Endothelial cell of hepatic sinusoid (primary cell): ENCODE measurements at regions not wholly inside any gene's neighbourhood (a gene's known extent, or its start where the extent isn't known, plus 50 kb on each side); places are given as distances from the start of the nearest gene placed in this dataset.
"Not testable (repeated sequence)": the region's sequence is repeated elsewhere in the genome, so short reads cannot be mapped to it uniquely, and the experiment has no call there.

Experiments
- in situ Hi-C: cut with HindIII; loops from 2 replicates; pipeline ENCODE4 v1.10.0; 2017; ENCODE audit warnings: low sequenced_read_pairs

DNA sequence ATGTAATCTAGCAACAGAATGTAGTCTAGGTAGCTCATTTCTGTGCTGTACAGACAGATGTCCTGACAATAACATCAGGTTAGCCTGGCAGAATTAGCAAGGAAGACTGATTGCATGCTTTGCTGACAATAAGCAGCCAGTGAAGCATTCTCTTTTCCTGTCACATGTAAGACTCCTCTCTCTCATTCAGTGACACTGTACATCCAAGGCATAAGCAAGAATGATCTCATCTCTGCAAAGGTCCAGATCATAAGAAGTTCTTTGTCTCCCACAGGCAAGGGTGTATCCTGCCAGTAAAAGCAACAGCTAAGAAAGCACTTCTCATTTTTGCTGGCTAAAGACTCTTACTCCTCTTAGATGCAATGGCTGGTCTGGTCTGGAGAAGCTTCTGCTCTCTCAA is 861.8 kb downstream of the TAF11L14 start:
- in situ Hi-C loops = no loop called here

DNA sequence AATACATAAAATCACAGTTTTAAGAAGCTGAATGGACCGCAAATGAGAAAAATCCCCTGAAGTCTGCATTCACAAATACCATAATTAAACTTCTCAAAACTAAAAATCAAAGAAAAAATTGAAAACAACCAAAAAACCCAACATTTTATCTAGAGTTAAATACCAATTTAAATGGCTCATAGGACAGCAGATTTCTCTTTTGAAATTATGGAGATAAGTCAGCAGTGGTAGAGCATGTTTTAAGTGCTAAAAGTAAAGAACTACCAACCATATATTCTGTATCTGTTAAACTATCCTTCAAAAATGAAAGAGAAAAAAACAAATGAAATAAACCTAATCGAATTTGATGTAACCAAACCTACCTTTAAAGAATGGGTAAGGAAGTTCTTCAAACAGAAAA is 862.8 kb downstream of the TAF11L14 start:
- in situ Hi-C loops = no loop called here

DNA sequence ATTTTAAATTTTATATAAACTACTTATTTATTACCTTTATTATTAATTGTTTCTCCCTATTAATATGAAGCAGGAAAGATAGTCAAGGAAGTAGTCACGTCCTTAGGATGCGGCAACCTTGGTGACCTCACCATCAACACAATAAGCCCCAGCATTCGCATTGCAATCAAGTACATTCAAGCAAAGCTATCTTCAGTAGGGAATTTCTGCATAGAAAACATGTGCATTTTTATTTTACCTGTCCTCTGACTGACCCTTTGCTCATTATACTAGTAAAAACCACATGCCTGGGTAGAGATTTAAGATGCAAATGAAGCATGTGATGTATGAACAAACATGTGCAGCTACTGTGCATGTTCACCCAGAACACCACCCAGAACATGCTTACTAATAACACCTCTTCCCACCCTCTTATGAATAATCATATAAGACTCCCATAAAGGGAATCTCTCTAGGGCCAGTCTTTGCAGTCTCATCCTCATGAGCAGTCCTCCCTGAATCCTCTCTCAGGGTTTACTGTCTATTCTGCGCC is 869.6 kb downstream of the TAF11L14 start:
- in situ Hi-C loops = no loop called here

DNA sequence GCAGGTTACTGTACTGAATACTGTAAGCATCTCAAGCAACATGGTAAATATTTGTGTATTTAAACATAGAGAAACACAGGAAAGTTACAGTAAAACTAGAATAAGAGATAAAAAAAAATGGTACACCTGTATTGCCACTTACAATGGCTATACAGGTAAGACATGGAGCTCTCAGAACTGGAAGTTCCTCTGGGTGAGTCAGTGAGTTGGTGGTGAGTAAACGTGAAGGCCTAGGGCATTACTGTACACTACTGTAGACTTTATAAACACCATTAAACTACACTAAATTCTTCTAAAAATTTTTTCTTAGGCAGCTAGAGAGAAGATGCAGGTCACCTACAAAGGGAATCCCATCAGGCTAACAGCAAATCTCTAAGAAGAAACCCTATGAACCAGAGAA is 872.9 kb downstream of the TAF11L14 start:
- in situ Hi-C loops = no loop called here

DNA sequence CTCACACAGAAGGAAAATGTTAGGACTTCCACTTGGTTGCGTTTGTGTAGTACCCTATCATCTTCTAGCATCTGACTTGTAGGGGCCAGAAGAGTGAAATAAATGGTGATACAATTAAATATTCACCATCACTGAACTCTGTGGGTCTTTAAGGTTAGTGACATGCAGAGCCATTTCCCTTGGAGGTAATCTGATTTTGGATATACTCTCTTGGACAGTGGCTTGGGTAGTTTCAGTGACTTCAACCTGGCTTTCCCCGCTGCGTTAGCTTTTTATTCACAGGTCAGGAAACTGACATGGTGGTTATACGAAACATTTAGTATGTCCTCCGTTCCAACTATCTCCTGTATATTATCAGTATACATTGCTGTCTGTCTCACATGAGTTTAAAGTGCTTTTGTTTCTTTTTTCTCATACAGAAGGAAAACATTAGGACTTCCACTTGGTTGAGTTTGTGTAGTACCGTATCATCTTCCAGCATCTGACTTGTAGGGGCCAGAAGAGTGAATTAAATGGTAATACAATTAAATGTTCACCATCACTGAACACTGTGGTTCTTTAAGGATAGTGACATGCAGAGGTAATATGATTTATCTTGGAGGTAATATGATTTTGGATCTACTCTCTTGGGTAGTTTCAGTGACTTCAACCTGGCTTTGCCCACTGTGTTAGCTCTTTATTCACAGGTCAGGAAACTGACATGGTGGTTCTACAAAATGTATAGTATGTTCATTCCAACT is 883.6 kb downstream of the TAF11L14 start:
- in situ Hi-C loops = no loop called here

DNA sequence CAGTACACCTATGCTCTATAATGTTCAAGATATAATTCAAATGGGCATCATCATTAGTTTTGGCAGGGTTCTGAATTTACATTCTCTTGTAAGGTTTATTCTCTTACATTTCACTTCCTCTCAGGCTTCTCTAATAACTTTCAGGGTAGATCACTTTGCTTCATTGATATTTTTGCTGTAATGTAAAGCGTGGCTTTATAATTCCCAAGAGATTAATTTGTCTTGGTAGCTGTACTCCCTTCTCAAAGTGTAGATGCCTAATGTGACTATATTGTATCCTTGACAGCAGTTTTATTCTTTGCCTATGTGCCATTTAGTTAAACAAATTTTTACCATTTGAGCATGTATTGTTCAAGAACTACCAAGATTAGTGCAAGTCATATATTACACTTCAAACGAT is 889.1 kb downstream of the TAF11L14 start:
- in situ Hi-C loops = no loop called here

DNA sequence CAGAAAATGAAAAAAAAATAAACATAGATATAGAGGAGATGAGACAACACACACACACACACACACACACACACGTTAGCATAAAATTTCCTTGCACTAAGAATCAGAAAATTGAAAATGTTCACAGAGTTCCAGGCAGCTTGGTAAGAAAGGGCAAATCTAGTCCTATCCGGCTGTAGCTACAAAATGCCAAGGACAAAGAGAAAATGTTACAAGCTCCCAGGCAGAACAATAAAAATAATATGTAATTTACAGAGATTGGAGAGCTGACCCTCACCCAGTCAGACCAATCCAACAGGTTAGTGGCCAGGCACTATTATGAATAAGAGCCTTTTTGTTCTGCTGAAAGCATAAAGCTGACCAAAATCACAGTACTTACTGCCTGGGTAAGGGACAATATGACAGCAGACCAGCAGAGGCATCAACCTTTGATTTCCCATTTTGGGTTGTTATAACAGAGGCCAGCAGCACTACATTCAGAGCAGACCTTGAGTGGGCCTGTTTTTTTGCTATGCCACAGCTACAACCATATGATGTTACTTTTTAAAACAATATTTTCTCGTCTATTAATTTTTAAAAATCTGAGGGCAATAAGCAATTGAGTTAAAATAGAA is 892.6 kb downstream of the TAF11L14 start:
- in situ Hi-C loops = no loop called here

DNA sequence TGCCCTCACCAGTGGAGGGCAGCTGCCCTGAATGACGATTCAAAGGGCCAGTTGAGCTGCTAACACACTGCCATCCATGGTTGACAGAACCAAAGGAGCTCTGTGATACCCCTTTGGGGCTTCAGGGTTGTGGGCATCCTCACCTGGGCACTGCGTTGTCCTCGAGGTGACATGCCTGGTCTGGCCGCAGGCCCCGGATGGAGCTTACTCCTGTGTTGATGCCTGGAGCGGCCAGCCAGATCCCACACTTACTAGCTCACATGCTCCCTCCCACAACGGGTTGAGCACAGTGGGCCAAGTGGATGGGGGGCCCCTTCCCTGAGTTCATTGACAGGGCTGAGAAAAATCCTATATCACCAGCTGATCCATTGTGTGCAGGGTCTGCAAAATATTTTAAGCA is 898.9 kb downstream of the TAF11L14 start:
- in situ Hi-C loops = no loop called here

DNA sequence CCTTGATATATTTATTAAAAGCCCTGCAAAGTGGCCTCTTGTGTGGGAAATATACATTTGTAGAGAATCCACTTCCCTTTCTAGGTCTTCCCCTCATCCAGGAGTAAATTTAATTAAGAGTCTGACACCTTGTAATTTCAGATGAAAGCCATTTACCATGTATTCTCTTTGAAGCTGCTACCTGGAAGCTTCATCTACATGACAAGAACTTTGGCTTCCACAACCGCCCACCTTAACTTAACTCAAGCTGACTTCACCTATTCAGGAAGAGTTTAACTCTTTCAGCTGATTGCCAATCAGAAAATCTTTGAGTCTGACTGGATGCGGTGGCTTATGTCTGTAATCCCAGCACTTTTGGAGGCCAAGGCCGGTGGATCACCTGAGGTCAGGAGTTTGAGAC is 899.9 kb downstream of the TAF11L14 start:
- in situ Hi-C loops = no loop called here

DNA sequence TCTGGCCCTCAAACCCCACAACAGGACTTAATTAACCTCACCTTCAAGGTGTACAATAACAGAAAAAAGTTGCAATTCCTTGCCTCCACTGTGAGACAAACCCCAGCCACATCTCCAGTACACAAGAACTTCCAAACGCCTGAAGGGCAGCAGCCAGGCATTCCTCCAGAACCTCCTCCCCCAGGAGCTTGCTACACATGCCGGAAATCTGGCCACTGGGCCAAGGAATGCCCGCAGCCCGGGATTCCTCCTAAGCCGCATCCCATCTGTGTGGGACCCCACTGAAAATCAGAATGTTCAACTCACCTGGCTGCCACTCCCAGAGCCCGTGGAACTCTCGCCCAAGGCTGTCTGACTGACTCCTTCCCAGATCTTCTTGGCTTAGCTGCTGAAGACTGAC is 901.5 kb downstream of the TAF11L14 start:
- in situ Hi-C loops = not testable (repeated sequence)

DNA sequence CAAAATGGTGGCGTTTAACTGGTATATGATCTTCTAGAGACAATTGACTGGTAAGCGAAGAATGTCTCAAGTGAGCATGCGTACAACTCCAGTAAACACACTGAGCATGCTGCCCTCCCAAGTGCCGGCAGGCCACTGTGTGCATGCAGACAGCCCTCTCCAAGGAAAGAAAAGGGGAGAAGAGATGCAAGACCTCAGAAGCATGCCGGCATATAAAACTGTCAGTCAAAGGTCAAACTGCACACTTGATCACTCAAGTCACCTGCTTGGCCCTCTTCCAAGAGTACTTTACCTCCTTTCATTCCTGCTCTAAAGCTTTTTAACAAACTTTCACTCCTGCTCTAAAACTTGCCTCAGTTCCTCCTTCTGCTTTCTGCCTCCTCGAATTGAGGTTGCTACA is 910.2 kb downstream of the TAF11L14 start:
- in situ Hi-C loops = no loop called here

DNA sequence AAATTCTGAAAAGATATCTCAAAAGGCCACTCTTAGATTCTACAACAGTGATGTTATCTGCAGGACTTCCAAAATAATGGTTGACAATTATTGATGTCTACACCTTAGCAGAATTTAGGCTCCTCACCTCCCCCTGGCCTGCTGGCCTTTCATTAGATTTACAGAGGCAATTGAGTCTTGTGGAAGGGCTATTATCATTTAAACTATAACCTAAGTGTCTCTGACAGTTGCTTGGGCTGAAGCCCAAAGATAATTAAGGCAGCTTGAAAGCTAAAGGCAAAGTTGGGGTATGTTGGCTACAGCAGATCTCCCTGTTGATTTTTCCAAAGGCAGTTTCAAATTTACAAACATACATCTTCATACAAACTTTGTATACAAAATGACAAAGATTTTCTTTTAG is 912.3 kb downstream of the TAF11L14 start:
- in situ Hi-C loops = no loop called here

DNA sequence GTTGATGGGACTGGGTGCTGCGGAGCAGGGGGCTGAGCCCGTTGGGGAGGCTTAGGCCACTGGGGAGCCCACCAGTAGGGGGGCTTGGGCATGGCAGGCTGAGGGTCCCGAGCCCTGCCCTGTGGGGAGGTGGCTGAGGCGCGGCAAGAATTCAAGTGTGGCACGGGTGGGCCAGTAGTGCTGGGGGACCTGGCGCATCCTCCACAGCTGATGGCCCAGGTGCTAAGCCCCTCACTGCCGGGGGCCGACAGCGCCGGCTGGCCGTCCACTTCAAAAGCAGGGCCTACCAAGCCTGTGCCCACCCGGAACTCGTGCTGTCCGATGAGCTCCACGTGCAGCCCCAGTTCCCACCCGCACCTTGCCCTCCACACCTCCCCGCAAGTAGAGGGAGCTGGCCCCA is 917.5 kb downstream of the TAF11L14 start:
- in situ Hi-C loops = no loop called here

DNA sequence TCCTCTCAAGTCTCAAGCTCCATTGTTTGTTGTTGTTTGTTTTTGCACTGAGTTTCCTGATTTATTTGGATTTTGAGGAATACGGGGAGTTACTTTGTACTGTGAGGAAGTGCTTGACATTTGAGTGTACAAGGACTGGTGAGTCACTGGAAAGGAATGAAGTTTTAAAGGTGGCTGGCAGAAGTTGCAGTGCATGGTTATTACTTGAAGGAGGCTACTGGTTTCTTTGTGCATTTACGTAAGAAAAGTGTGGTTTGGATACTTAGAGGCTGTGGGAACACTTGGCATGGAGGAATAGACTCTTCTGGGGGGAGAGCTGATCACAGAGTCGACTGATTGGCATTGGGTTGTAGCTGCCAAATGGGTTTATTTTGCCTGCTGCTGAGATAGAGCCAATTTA is 919.0 kb downstream of the TAF11L14 start:
- in situ Hi-C loops = no loop called here

DNA sequence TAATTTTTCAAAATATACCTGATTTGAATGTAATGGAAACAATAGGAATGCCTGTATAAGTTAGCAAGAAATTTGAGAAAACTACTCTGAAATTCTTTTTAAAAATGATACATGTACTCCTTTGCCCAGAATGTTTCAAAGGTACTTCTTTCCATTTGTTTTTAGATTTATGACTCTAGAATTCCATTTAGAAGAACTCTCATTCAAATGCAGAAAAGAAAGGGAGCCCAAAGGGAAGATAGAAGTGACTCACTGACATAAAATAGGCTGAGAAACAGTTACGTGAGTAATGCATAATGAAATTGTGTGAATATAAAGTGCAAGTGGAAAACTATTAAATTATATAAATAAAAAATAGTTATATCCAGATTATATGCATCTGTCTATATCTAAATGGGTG is 926.3 kb downstream of the TAF11L14 start:
- in situ Hi-C loops = no loop called here

DNA sequence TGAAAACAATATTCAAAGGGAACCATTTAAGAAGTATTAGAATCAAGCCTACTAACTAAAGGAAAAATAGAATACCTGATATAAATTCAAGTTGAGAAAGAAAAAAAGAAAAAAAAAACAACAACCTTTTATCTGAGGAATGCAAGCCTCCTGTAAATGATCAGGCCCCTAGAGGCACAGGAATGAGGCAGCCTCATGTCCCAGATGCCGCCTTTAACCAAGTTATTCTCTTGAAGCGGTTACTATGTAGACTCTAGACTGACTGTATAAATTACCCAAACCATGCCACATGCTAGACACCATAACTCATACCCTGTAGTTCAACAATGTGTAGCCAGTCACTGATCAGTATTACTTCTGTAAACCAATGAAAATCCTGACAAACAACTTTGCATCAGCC is 929.6 kb downstream of the TAF11L14 start:
- in situ Hi-C loops = no loop called here

DNA sequence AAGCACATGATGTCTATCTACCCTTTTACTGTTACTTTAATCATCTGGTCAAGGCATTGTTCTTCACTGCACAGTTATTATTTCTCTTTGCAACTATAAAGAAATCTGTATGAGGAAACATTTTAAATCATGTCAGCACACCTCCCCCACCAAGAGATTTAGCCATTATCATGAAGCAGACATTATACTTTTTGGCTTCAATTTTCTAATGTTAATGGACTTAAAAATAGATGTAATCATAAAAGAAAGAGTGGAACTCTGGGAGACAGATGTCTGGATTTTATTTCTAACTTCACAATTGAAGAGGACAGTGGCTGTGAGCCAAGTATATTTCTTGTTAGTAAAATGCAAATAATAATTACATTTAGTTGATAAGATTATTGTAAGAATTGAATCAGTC is 932.4 kb downstream of the TAF11L14 start:
- in situ Hi-C loops = no loop called here

DNA sequence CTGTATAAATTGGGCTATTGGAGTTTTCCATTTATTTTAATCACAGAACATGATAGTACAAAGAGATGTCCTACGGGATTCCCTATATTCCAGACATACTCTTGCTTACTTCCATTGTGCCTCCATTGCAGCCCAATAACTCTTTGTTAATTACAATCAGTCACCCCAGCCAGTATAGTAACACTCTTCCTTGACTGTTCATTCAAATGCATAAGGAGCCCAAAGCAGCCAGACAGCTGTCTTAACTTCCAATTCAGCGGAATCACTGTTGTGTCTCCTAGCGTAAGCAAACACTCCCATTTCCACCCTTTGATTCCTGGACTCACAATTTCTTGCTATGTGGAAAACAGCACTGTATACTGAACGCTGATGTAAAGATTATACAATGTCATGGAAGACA is 942.3 kb downstream of the TAF11L14 start:
- in situ Hi-C loops = no loop called here

DNA sequence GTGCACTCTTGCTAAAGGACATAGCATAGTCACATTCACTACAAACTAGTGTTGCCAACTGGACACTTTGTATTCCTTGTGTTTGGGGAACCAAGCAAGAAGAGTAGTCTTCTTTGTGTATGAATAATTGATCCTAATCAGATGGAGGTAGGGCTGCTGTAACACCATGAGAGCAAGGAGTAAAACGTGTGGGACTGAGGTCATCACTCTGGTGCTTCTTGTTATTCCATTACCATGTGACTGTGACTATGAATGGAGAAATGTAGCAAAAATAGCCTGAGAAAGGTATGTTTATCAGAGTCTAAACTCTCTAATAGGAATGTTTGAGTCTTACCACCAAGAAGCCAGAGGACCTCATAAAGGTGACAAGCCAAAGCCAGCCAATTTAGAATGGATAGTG is 966.9 kb downstream of the TAF11L14 start:
- in situ Hi-C loops = no loop called here

DNA sequence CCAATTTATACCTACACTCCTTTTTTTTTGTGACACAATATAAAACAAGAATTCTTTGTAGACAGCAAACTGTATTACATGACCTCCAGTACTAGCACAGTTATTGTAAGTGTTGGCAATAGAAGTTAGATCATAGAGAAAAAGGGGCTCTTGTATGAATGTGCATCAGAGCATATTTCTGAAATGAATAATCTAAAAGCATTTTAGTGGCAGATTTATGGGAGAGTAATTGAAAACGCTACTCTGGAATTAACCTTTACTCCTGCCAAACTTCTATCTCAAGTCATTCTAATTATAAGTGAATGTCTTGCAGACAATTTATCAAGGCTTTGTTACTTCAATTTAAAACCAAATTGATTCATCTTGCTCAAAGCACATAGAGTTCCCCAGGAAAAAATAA is 968.1 kb downstream of the TAF11L14 start:
- in situ Hi-C loops = no loop called here

DNA sequence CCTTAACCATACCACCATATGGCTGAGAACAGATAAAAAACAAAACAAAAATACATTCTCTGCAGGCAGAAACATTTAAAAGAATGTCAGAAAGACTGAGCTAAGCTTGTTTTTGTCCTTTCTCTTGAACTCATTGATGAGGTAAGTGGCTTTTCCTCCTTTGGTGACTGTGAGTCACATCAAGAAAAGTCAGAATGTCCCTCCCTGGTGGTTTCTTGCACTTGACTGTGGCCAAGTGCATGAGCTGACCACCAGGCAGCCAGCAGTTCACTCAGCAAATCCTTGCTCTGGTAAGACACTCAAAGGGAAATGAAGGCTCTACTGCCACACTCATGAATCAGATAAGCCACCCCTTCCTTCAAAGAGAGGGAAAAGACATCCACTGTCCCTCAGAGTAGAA is 970.9 kb downstream of the TAF11L14 start:
- in situ Hi-C loops = no loop called here

DNA sequence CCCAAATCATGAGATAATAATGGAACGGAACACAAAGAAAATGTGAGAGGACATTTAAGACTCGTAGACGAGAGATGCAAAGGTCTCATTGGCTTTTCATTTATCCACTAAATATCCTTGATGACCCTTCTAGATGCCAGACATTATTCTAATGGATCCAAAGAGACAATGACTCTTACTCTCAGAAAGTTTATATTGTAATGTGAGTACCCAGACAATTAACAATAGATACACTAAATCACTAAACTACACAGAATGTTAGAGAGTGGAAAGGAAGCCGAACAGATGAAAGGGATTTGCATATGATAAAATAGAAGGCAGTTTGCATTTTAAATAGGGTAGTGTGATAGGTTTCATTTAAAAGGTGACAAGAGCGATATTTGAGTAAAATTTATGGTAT is 973.3 kb downstream of the TAF11L14 start:
- in situ Hi-C loops = no loop called here

DNA sequence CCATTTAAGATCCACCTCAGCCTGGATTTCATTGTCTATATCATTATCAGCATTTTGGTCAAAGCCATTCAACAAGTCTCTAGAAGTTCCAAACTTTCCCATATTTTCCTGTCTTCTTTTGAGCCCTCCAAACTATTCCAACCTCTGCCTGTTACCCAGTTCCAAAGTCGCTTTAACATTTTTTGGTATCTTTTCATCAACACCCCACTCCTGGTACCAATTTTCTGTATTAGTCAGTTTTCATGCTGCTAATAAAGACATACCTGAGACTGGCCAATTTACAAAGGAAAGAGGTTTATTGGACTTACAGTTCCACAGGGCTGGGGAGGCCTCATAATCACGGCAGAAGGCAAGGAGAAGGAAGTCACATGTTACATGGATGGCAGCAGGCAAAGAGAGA is 982.9 kb downstream of the TAF11L14 start:
- in situ Hi-C loops = not testable (repeated sequence)
